ENCODE measurements at regions not wholly inside any gene's neighbourhood (a gene's known extent, or its start where the extent isn't known, plus 50 kb on each side); places are given as distances from the start of the nearest gene placed in this dataset.
A peak's percentile ranks its signal among the peaks of the same experiment; 100 is the strongest.
"Not testable (repeated sequence)": the region's sequence is repeated elsewhere in the genome, so short reads cannot be mapped to it uniquely, and the experiment has no call there.

DNA sequence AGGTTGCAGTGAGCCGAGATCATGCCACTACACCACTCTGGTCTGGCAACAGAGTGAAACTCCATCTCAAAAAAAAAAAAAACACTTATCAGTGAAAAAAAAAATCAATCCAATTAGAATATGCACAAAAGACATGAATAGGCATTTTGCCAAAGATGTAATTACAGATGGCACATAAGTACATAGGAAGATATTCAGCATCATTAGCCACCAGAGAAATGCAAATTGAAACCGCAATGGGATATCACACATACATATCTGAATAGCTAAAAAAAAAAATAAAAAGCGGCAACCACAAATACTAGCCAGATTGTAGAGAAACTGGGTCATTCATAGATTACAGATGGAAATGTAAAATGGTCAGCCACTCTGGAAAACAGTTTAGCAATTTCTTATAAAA is 1310.8 kb downstream of the XPNPEP1 start:
- Histone ChIP-seq H3K27me3 (replicated peaks; ENCODE audit: control insufficient read depth, insufficient read depth, low read length) (no peaks in the 10 kb centered on the region), H3K4me3 (ENCODE audit: low read depth, low read length) (no peak overlapping the region), H3K9me3 (no peaks in the 10 kb centered on the region), H3K4me1 (no peaks in the 10 kb centered on the region), H3K36me3 (ENCODE audit: control insufficient read depth, insufficient read depth, low read length) (no peaks in the 10 kb centered on the region)
- H3K27ac Mint-ChIP-seq (ENCODE audit: unreplicated experiment) = no peak overlapping the region
- no peak overlapping the region for H3K4me3 Mint-ChIP-seq (ENCODE audit: unreplicated experiment)
- no peaks in the 10 kb centered on the region for H3K27me3 Mint-ChIP-seq (ENCODE audit: insufficient read depth, unreplicated experiment)
- ChIA-PET POLR2A (no interaction called here), CTCF (no interaction called here)
- H3K36me3 Mint-ChIP-seq (ENCODE audit: insufficient read depth, unreplicated experiment) = no peaks in the 10 kb centered on the region
- BruUV-seq (replicated peaks) = no TSS peak
- TF ChIP-seq, protein P1, sequence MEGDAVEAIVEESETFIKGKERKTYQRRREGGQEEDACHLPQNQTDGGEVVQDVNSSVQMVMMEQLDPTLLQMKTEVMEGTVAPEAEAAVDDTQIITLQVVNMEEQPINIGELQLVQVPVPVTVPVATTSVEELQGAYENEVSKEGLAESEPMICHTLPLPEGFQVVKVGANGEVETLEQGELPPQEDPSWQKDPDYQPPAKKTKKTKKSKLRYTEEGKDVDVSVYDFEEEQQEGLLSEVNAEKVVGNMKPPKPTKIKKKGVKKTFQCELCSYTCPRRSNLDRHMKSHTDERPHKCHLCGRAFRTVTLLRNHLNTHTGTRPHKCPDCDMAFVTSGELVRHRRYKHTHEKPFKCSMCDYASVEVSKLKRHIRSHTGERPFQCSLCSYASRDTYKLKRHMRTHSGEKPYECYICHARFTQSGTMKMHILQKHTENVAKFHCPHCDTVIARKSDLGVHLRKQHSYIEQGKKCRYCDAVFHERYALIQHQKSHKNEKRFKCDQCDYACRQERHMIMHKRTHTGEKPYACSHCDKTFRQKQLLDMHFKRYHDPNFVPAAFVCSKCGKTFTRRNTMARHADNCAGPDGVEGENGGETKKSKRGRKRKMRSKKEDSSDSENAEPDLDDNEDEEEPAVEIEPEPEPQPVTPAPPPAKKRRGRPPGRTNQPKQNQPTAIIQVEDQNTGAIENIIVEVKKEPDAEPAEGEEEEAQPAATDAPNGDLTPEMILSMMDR (IDR thresholded peaks at IDR 0.05; ENCODE audit: insufficient read depth in 1 of 2, low read depth in 1 of 2, low read length in 1 of 2, severe bottlenecking in 1 of 2, unreplicated experiment in 1 of 2) = no peak
- no peak for DNase-seq
- H3K9me3 Mint-ChIP-seq (ENCODE audit: unreplicated experiment) = peaks cover 11% of the 10 kb centered on the region
- intact Hi-C loops (cut with micrococcal nuclease; ENCODE audit: unreplicated experiment) = no loop called here
- H3K4me1 Mint-ChIP-seq (ENCODE audit: low read depth, unreplicated experiment) = no peaks in the 10 kb centered on the region

DNA sequence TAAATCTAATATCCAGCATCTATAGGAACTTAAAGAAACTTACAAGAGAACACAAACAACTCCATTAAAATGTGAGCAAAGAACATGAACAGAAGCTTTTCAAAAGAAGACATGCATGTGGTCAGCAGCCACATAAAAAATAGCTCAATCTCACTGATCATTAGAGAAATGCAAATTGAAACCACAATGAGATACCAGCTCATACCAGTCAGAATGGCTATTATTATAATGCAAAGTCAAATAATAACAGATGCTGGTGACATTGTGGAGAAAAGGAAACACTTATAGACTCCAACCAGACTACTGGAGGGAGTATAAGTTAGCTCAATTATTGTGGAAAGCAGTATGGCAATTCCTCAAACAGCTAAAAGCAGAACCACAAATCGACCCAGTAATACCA is 1314.5 kb downstream of the XPNPEP1 start:
- H3K36me3 Mint-ChIP-seq (ENCODE audit: insufficient read depth, unreplicated experiment) = no peaks in the 10 kb centered on the region
- no peaks in the 10 kb centered on the region for H3K4me1 Mint-ChIP-seq (ENCODE audit: low read depth, unreplicated experiment)
- ChIA-PET CTCF (no interaction called here), POLR2A (no interaction called here)
- intact Hi-C loops (cut with micrococcal nuclease; ENCODE audit: unreplicated experiment) = no loop called here
- H3K4me3 ChIP-seq (ENCODE audit: low read depth, low read length) = no peak overlapping the region
- no peaks in the 10 kb centered on the region for H3K27me3 ChIP-seq (replicated peaks; ENCODE audit: control insufficient read depth, insufficient read depth, low read length)
- no peaks in the 10 kb centered on the region for H3K36me3 ChIP-seq (ENCODE audit: control insufficient read depth, insufficient read depth, low read length)
- TF ChIP-seq, protein P1 (IDR thresholded peaks at IDR 0.05; ENCODE audit: insufficient read depth in 1 of 2, low read depth in 1 of 2, low read length in 1 of 2, severe bottlenecking in 1 of 2, unreplicated experiment in 1 of 2) = no peak
- no peak overlapping the region for H3K27ac Mint-ChIP-seq (ENCODE audit: unreplicated experiment)
- no peak overlapping the region for H3K4me3 Mint-ChIP-seq (ENCODE audit: unreplicated experiment)
- H3K4me1 ChIP-seq = no peaks in the 10 kb centered on the region
- no peak for DNase-seq
- no TSS peak for BruUV-seq (replicated peaks)
- H3K9me3 ChIP-seq = peaks cover 4% of the 10 kb centered on the region; the same call in 1 of the 2 replicates
- no peaks in the 10 kb centered on the region for H3K27me3 Mint-ChIP-seq (ENCODE audit: insufficient read depth, unreplicated experiment)
- H3K9me3 Mint-ChIP-seq (ENCODE audit: unreplicated experiment) = peaks cover 39% of the 10 kb centered on the region

DNA sequence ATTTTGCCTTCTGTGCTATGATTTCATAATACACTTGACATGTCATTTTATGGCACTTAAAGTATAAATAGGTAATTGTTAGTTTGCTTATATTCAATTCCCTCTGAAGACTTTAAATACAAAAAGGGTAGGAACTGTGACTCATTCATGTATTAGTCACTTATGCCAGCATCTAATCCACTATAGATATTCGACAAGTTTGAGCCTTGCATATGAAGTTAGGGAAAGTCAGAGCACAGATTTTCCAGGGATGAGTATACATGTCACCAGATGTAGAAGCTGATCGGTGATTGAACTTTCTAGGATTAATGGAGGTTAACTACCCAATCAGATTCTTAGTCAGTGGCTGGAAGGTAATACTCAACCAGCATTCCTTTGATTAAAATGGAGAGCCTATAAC is 1321.5 kb downstream of the XPNPEP1 start:
- POLR2A ChIA-PET = no interaction called here
- no peaks in the 10 kb centered on the region for H3K27me3 Mint-ChIP-seq (ENCODE audit: insufficient read depth, unreplicated experiment)

DNA sequence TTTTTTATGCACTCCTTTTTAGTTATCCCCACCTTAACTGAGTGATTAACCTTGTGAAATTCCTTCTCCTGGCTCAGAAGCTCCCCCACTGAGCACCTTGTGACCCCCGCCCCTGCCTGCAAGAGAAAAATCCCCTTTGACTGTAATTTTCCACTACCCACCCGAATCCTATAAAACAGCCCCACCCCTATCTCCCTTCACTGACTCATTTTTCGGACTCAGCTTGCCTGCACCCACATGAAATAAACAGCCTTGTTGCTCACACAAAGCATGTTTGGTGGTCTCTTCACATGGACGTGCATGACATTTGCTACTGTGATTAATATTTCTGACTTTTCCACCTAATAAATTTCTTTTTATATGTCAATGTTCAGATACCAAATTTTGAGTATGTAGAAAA is 1322.8 kb downstream of the XPNPEP1 start:
- H3K27me3 Mint-ChIP-seq (ENCODE audit: insufficient read depth, unreplicated experiment); POLR2A ChIA-PET; H3K4me3 Mint-ChIP-seq (ENCODE audit: unreplicated experiment); H3K36me3 ChIP-seq (ENCODE audit: control insufficient read depth, insufficient read depth, low read length); CTCF ChIA-PET; DNase-seq; H3K27me3 ChIP-seq (replicated peaks; ENCODE audit: control insufficient read depth, insufficient read depth, low read length); BruUV-seq (replicated peaks); H3K4me3 ChIP-seq (ENCODE audit: low read depth, low read length); intact Hi-C loops (cut with micrococcal nuclease; ENCODE audit: unreplicated experiment): not testable (repeated sequence)
- H3K9me3 Mint-ChIP-seq (ENCODE audit: unreplicated experiment) = peaks cover 45% of the 10 kb centered on the region
- peak overlapping the region; percentile 77 for H3K27ac Mint-ChIP-seq (ENCODE audit: unreplicated experiment)
- Histone ChIP-seq H3K4me1 (peaks cover 36% of the 10 kb centered on the region), H3K9me3 (peaks cover 30% of the 10 kb centered on the region)
- H3K4me1 Mint-ChIP-seq (ENCODE audit: low read depth, unreplicated experiment) = peaks cover 27% of the 10 kb centered on the region
- H3K36me3 Mint-ChIP-seq (ENCODE audit: insufficient read depth, unreplicated experiment) = peaks cover 22% of the 10 kb centered on the region

More for the DNA sequence above, 1321.5 kb downstream of the XPNPEP1 start:
- BruUV-seq (replicated peaks) = no TSS peak
- intact Hi-C loops (cut with micrococcal nuclease; ENCODE audit: unreplicated experiment) = no loop called here
- peaks cover 22% of the 10 kb centered on the region for H3K36me3 Mint-ChIP-seq (ENCODE audit: insufficient read depth, unreplicated experiment)
- H3K27me3 ChIP-seq (replicated peaks; ENCODE audit: control insufficient read depth, insufficient read depth, low read length) = no peaks in the 10 kb centered on the region
- H3K4me1 ChIP-seq = peaks cover 34% of the 10 kb centered on the region
- H3K36me3 ChIP-seq (ENCODE audit: control insufficient read depth, insufficient read depth, low read length) = no peaks in the 10 kb centered on the region
- H3K9me3 Mint-ChIP-seq (ENCODE audit: unreplicated experiment) = peaks cover 55% of the 10 kb centered on the region
- no peak overlapping the region for H3K27ac Mint-ChIP-seq (ENCODE audit: unreplicated experiment)
- H3K4me3 Mint-ChIP-seq (ENCODE audit: unreplicated experiment) = no peak overlapping the region
- no peak for DNase-seq
- CTCF ChIA-PET = no interaction called here
- peaks cover 27% of the 10 kb centered on the region for H3K4me1 Mint-ChIP-seq (ENCODE audit: low read depth, unreplicated experiment)
- H3K4me3 ChIP-seq (ENCODE audit: low read depth, low read length) = no peak overlapping the region
- H3K9me3 ChIP-seq = peaks cover 33% of the 10 kb centered on the region
- TF ChIP-seq, protein P1 (IDR thresholded peaks at IDR 0.05; ENCODE audit: insufficient read depth in 1 of 2, low read depth in 1 of 2, low read length in 1 of 2, severe bottlenecking in 1 of 2, unreplicated experiment in 1 of 2) = no peak

DNA sequence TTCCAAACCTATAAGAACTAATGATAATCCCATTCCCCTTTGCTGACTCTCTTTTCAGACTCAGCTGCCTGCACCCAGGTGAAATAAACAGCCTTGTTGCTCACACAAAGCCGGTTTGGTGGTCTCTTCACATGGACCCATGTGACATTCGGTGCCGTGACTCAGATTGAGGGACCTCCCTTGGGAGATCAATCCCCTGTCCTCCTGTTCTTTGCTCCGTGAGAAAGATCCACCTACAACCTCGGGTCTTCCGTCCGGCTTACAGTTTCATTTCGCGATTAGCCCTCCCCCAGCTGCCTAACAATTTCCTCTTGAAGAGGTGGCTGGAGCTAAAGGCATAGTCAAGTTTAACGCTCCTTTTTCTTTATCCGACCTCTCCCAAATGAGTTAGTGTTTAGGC is 1324.0 kb downstream of the XPNPEP1 start:
- not testable (repeated sequence) for H3K4me3 ChIP-seq (ENCODE audit: low read depth, low read length); H3K27me3 Mint-ChIP-seq (ENCODE audit: insufficient read depth, unreplicated experiment)
- peaks cover 34% of the 10 kb centered on the region for H3K9me3 Mint-ChIP-seq (ENCODE audit: unreplicated experiment)

More for the DNA sequence above, 1324.0 kb downstream of the XPNPEP1 start:
- Mint-ChIP-seq H3K4me3 (ENCODE audit: unreplicated experiment) (peak overlapping the region; percentile 23), H3K36me3 (ENCODE audit: insufficient read depth, unreplicated experiment) (peaks cover 22% of the 10 kb centered on the region), H3K4me1 (ENCODE audit: low read depth, unreplicated experiment) (peaks cover 27% of the 10 kb centered on the region), H3K27ac (ENCODE audit: unreplicated experiment) (peak overlapping the region; percentile 77)
- Histone ChIP-seq H3K9me3 (peaks cover 30% of the 10 kb centered on the region), H3K4me1 (peaks cover 36% of the 10 kb centered on the region)
- POLR2A ChIA-PET; CTCF ChIA-PET; H3K27me3 ChIP-seq (replicated peaks; ENCODE audit: control insufficient read depth, insufficient read depth, low read length); H3K36me3 ChIP-seq (ENCODE audit: control insufficient read depth, insufficient read depth, low read length); BruUV-seq (replicated peaks); DNase-seq: not testable (repeated sequence)
- intact Hi-C loops (cut with micrococcal nuclease; ENCODE audit: unreplicated experiment) = loop anchor here (5.0 to 10.0 kb wide), 2 partner anchors 603 to 1395 kb away; no protein-coding TSS in a partner anchor
